A673 (cell line): ENCODE measurements at regions not wholly inside any gene's neighbourhood (a gene's known extent, or its start where the extent isn't known, plus 50 kb on each side); places are given as distances from the start of the nearest gene placed in this dataset.

Experiments used
- BruUV-seq: library from RNA; stranded (reverse); fragments of 400-500 nt; replicated peaks from 2 replicates; lab custom pipeline; 2021; lab: Mats Ljungman, UMichigan
- CTCF ChIA-PET: fragments of 300-600 bp; sonication (Branson Sonifier 250); formaldehyde crosslinking; loops from one replicate; lab custom pipeline; 2022; ENCODE audit warnings: antibody characterized with exemption; lab: Charles Lee
- POLR2A ChIA-PET: fragments of 300-600 bp; sonication (Branson Sonifier 250); formaldehyde crosslinking; loops from one replicate; lab custom pipeline; 2022; ENCODE audit warnings: antibody characterized with exemption; ENCODE audit not compliant: low non-redundant PET; lab: Charles Lee
- DNase-seq: peaks from one replicate; pipeline ENCODE4 v3.0.0-alpha.2; 2015; ENCODE audit warnings: low spot score
- H3K27ac ChIP-seq: fragments of 200-600 bp; sonication (generic); 2 replicates; pipeline ENCODE4 v1.5.1; 2016; ENCODE audit warnings: mixed run types, low read depth, mild to moderate bottlenecking, mixed read lengths, antibody characterized with exemption, low read length; ENCODE audit not compliant: poor library complexity, severe bottlenecking
- H3K27me3 ChIP-seq: fragments of 200-600 bp; sonication (generic); replicated peaks from 2 replicates; pipeline ENCODE4 v1.6.1; 2017; ENCODE audit warnings: mixed run types, low read depth, mild to moderate bottlenecking, mixed read lengths, antibody characterized with exemption, low read length; ENCODE audit not compliant: insufficient read depth, poor library complexity
- H3K36me3 ChIP-seq: fragments of 200-600 bp; sonication (generic); 2 replicates; pipeline ENCODE4 v1.6.1; 2016; ENCODE audit warnings: mixed run types, mild to moderate bottlenecking, mixed read lengths, antibody characterized with exemption, low read length; ENCODE audit not compliant: insufficient read depth, poor library complexity, severe bottlenecking
- H3K4me1 ChIP-seq: fragments of 200-600 bp; sonication (generic); 2 replicates; pipeline ENCODE4 v1.6.1; 2017; ENCODE audit warnings: mixed run types, mild to moderate bottlenecking, mixed read lengths, antibody characterized with exemption, low read length; ENCODE audit not compliant: insufficient read depth, poor library complexity, severe bottlenecking
- H3K4me3 ChIP-seq: fragments of 200-600 bp; sonication (generic); 2 replicates; pipeline ENCODE4 v1.5.1; 2016; ENCODE audit warnings: low read depth, mixed run types, mild to moderate bottlenecking, mixed read lengths, low read length; ENCODE audit not compliant: poor library complexity, severe bottlenecking
- H3K9me3 ChIP-seq: fragments of 200-600 bp; sonication (generic); 2 replicates; pipeline ENCODE4 v1.6.1; 2016; ENCODE audit warnings: mixed run types, low read depth, mild to moderate bottlenecking, mixed read lengths, antibody characterized with exemption, low read length; ENCODE audit not compliant: poor library complexity, severe bottlenecking
- CTCF ChIP-seq: fragments of 300-800, 200-600 bp; sonication (generic); conservative IDR thresholded peaks from 2 replicates; pipeline ENCODE4 v1.5.1; 2017; ENCODE audit warnings: low read depth, mild to moderate bottlenecking, antibody characterized with exemption, low read length, moderate library complexity, mixed read lengths
- EZH2 ChIP-seq: fragments of 200-600 bp; sonication (generic); IDR thresholded peaks from 2 replicates; pipeline ENCODE4 v1.6.1; 2017; ENCODE audit warnings: borderline replicate concordance, low read depth, mild to moderate bottlenecking, mixed read lengths, antibody characterized with exemption, low read length; ENCODE audit not compliant: poor library complexity, severe bottlenecking
- intact Hi-C: fragments of 100-400 bp; cut with micrococcal nuclease; formaldehyde crosslinking; loops from one replicate; pipeline ENCODE4 v1.10.0; 2022; ENCODE audit not compliant: unreplicated experiment

GRCh38 chr5:118700510-118700909 lies 287.8 kb downstream of the DTWD2 start:
- H3K4me3 ChIP-seq = no peak overlapping the region
- intact Hi-C loops = no loop called here

GRCh38 chr5:118698774-118699173 lies 289.6 kb downstream of the DTWD2 start:
- BruUV-seq = no TSS peak
- Histone ChIP-seq H3K4me1 (no peaks in the 10 kb centered on the region), H3K36me3 (no peaks in the 10 kb centered on the region), H3K9me3 (peaks cover 4% of the 10 kb centered on the region), H3K4me3 (no peak overlapping the region), H3K27ac (no peak overlapping the region), H3K27me3 (no peaks in the 10 kb centered on the region)
- ChIA-PET POLR2A (no interaction called here), CTCF (no interaction called here)
- intact Hi-C loops = no loop called here
- DNase-seq = no peak
- no peak for TF ChIP-seq EZH2
- TF ChIP-seq CTCF = no peak

More at GRCh38 chr5:118700510-118700909, 287.8 kb downstream of the DTWD2 start:
- TF ChIP-seq CTCF = no peak
- TF ChIP-seq EZH2 = no peak
- no peak overlapping the region for H3K27ac ChIP-seq
- BruUV-seq = no TSS peak
- H3K36me3 ChIP-seq = no peaks in the 10 kb centered on the region
- H3K4me1 ChIP-seq = no peaks in the 10 kb centered on the region
- no peaks in the 10 kb centered on the region for H3K27me3 ChIP-seq
- ChIA-PET CTCF (no interaction called here), POLR2A (no interaction called here)
- H3K9me3 ChIP-seq = peaks cover 4% of the 10 kb centered on the region
- no peak for DNase-seq

GRCh38 chr5:118696076-118696475 lies 292.3 kb downstream of the DTWD2 start:
- POLR2A ChIA-PET = no interaction called here
- CTCF ChIA-PET = no interaction called here
- no TSS peak for BruUV-seq

More at GRCh38 chr5:118696076-118696475, 292.3 kb downstream of the DTWD2 start:
- no peaks in the 10 kb centered on the region for H3K4me1 ChIP-seq
- no peak for DNase-seq
- no peak overlapping the region for H3K27ac ChIP-seq
- H3K4me3 ChIP-seq = no peak overlapping the region
- H3K36me3 ChIP-seq = no peaks in the 10 kb centered on the region
- TF ChIP-seq EZH2 = no peak
- TF ChIP-seq CTCF = no peak
- intact Hi-C loops = no loop called here
- H3K27me3 ChIP-seq = no peaks in the 10 kb centered on the region
- no peaks in the 10 kb centered on the region for H3K9me3 ChIP-seq
